HS-27A (cell line): ENCODE measurements at regions not wholly inside any gene's neighbourhood (a gene's known extent, or its start where the extent isn't known, plus 50 kb on each side); places are given as distances from the start of the nearest gene placed in this dataset.
"Not testable (repeated sequence)": the region's sequence is repeated elsewhere in the genome, so short reads cannot be mapped to it uniquely, and the experiment has no call there.

Experiments used
- DNase-seq: peaks from one replicate; pipeline ENCODE4 v3.0.0-alpha.2; 2012; ENCODE audit warnings: low read depth, missing footprints

- not testable (repeated sequence) for DNase-seq
Observed at GRCh38 chr2:33690686-33691085, 91.6 kb upstream of the FAM98A start.

- no peak for DNase-seq
Observed at GRCh38 chr2:33681364-33681757, 82.3 kb upstream of the FAM98A start.

- DNase-seq, result no peak
Observed at GRCh38 chr2:33680644-33681363, 81.7 kb upstream of the FAM98A start.

GRCh38 chr2:33678436-33678835 is 79.3 kb upstream of the FAM98A start:
- DNase-seq, result no peak

GRCh38 chr2:33673937-33674336 is 74.8 kb upstream of the FAM98A start:
- DNase-seq, result no peak

GRCh38 chr2:33672896-33673295 is 73.8 kb upstream of the FAM98A start:
- DNase-seq, result no peak

GRCh38 chr2:33672389-33672788 is 73.3 kb upstream of the FAM98A start:
- no peak for DNase-seq

GRCh38 chr2:33671198-33671597 is 72.1 kb upstream of the FAM98A start:
- no peak for DNase-seq

GRCh38 chr2:33670392-33670937 is 71.4 kb upstream of the FAM98A start:
- DNase-seq, result no peak

GRCh38 chr2:33666879-33667278 is 67.8 kb upstream of the FAM98A start:
- no peak for DNase-seq

- no peak for DNase-seq
Observed at GRCh38 chr2:33665039-33665438, 65.9 kb upstream of the FAM98A start.

- no peak for DNase-seq
Observed at GRCh38 chr2:33660416-33661123, 61.5 kb upstream of the FAM98A start.

- no peak for DNase-seq
Observed at GRCh38 chr2:33655626-33656320, 56.7 kb upstream of the FAM98A start.

- DNase-seq, result no peak
Observed at GRCh38 chr2:33652830-33653229, 53.7 kb upstream of the FAM98A start.

GRCh38 chr2:33650171-33650570 is 51.1 kb upstream of the FAM98A start:
- DNase-seq, result no peak
